Suprapubic skin (tissue), 3 donors: ENCODE measurements at regions not wholly inside any gene's neighbourhood (a gene's known extent, or its start where the extent isn't known, plus 50 kb on each side); places are given as distances from the start of the nearest gene placed in this dataset.
"Not testable (repeated sequence)": the region's sequence is repeated elsewhere in the genome, so short reads cannot be mapped to it uniquely, and the experiment has no call there.

ENCODE experiments used
- CTCF ChIP-seq, 2 donors: fragments of 200-600 bp in 1 of 2; fragments of 450-650 bp in 1 of 2; sonication (generic) in 1 of 2; IDR thresholded peaks; one replicate each; pipeline ENCODE4 v1.5.1; 2016 to 2019; ENCODE audit warnings: antibody characterized with exemption in 2 of 2, mild to moderate bottlenecking in 1 of 2, moderate library complexity in 1 of 2
- POLR2A ChIP-seq, 2 donors: fragments of 450-650 bp; IDR thresholded peaks; one replicate each; pipeline ENCODE4 v1.6.1; 2017; ENCODE audit warnings: antibody characterized with exemption in 2 of 2, mild to moderate bottlenecking in 2 of 2, moderate library complexity in 2 of 2

DNA sequence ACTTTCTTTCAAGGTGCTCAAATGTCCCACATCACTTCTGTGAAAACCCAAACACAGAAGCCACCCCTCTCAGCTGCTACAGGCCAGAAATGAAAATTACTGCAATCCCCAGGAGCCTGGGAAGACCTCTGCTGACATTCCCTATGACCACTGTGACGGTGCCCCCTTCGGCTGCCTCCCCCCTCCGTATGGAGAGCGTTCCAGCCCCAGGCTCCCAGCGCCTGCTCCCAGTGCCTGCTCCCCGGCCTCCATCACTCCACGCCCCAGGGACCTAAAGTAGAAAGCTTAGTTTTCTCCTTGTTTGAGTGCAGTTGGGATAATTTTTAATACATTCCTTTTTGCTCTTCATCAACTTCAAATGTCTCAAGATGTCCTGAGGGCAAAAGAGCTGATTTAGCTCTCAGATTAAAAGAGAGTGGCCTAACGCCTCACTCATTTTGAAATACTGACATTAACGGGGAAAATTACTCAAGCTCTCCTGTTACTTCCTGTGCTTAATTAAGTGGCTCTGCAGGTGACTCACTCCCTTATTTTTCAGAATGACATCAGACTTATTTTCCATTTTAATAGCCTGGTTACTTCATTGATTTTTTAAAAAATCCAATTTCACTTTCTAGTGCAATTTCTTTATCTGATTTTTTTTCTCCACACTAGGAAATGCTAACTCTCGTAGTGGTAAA lies 112.8 kb upstream of the PLGLB2 start:
- not testable (repeated sequence) for TF ChIP-seq CTCF, POLR2A (IDR thresholded peaks at IDR 0.05)
